ENCODE measurements at regions not wholly inside any gene's neighbourhood (a gene's known extent, or its start where the extent isn't known, plus 50 kb on each side); places are given as distances from the start of the nearest gene placed in this dataset.

DNA sequence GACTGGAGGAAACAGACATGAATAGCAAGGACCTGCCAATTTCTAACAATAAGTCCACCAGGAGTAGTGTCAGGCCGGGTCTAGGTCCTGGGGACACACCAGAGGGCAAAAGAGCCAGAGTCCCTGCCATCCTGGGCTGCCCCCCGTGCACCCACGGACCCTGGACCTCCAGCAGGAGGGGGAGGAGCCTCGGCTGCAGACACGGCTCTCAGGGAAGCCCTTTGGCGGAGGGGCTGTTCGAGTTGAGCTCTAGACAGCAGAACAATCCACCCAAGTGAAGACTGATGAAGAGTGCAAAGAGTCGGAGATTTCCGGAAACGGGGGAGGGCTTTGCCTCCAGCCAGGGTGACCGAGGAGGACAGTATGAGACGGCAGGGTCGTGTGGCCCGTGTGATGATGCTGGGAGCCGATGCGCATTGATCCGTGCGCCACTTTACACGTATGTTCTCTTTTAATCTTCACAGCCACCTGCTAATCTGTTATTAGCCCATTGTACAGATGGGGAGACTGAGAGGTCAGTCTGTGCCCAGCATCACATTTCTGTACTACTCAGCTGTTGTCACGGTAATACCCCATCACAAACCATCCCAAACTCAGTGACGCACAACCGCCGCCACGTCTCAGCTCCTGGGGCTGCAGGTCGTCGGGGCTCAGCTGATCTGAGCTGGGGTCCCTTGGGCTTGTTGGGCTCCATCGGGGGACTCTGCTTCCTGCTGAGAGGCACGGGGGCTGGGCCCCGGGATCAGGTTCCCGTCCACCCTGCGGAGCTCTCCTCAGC is 502.0 kb downstream of the PREX1 start:
- no peak overlapping the region for H3K4me3 ChIP-seq (ENCODE audit: low read depth, low read length)
- TF ChIP-seq, protein P1, sequence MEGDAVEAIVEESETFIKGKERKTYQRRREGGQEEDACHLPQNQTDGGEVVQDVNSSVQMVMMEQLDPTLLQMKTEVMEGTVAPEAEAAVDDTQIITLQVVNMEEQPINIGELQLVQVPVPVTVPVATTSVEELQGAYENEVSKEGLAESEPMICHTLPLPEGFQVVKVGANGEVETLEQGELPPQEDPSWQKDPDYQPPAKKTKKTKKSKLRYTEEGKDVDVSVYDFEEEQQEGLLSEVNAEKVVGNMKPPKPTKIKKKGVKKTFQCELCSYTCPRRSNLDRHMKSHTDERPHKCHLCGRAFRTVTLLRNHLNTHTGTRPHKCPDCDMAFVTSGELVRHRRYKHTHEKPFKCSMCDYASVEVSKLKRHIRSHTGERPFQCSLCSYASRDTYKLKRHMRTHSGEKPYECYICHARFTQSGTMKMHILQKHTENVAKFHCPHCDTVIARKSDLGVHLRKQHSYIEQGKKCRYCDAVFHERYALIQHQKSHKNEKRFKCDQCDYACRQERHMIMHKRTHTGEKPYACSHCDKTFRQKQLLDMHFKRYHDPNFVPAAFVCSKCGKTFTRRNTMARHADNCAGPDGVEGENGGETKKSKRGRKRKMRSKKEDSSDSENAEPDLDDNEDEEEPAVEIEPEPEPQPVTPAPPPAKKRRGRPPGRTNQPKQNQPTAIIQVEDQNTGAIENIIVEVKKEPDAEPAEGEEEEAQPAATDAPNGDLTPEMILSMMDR (IDR thresholded peaks at IDR 0.05; ENCODE audit: low read depth, low read length, missing control alignments) = no peak
- DNase-seq (ENCODE audit: low read depth) = no peak

DNA sequence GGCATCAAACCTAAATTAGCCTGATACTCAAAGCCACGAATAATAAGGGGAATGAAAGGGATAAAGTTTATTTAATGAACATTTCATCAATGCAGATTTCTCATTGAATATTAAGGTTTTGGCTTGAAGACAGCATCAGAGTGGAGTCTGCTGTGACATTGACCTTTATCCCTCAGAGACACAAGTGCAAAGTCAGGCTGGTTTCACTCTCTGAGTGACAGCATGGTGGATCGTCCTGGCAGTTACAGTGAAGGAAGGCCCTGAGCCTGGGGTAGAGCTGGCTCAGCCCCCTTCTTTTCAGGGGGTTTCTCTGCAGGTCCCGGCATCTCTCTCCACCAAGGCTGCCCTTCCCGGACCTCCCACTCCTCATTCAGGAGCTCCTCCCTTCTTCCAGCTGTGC is 503.1 kb downstream of the PREX1 start:
- TF ChIP-seq, protein P1 (IDR thresholded peaks at IDR 0.05; ENCODE audit: low read depth, low read length, missing control alignments) = no peak
- no peak overlapping the region for H3K4me3 ChIP-seq (ENCODE audit: low read depth, low read length)
- no peak for DNase-seq (ENCODE audit: low read depth)

DNA sequence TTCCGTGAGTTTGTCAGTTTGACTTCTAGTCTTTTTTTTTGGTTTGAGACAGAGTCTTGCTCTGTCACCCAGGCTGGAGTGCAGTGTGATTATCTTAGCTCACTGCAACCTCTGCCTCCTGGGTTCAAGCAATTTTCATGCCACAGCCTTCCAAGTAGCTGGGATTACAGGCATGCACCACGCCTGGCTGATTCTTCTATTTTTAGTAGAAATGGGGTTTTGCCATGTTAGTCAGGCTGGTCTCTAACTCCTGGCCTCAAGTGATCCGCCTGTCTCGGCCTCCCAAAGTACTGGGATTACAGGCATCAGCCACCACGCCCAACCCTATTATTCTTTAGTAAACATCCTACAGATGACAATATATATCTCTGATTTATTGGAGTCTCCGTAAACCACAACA is 506.5 kb downstream of the PREX1 start:
- no peak for DNase-seq (ENCODE audit: low read depth)
- TF ChIP-seq, protein P1 (IDR thresholded peaks at IDR 0.05; ENCODE audit: low read depth, low read length, missing control alignments) = no peak
- no peak overlapping the region for H3K4me3 ChIP-seq (ENCODE audit: low read depth, low read length)

DNA sequence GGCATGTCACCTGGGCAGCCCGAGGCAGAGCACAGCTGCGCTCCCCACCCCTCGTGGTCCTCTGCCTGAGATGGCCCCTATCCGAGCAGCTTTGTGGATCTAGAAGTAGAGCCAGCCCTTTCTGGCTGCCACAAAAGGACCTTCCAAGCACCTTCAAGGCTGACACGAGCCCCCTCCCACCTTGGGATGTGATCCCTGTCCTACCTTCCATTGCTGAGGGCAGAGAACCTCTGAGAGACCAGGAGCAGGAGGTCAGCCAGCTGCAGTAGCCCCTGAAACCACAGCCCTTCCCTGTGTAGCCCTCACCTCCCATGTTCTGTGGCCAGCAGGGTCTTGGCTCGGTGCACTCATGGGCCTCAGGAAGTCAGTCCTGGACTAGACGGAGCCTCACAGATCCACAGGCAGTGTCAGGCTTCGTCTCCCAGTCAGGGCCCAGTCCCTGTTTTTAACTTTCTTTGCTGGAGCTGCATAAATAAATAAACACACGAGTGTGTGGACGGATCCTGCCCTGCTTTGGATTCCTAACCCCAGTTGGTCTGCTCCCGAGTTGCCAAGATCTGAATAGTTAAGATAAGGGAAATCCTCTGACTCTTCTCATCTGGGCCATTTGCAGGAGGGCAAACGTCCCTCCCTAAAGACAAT is 507.7 kb downstream of the PREX1 start:
- TF ChIP-seq, protein P1 (IDR thresholded peaks at IDR 0.05; ENCODE audit: low read depth, low read length, missing control alignments) = no peak
- DNase-seq (ENCODE audit: low read depth) = no peak

DNA sequence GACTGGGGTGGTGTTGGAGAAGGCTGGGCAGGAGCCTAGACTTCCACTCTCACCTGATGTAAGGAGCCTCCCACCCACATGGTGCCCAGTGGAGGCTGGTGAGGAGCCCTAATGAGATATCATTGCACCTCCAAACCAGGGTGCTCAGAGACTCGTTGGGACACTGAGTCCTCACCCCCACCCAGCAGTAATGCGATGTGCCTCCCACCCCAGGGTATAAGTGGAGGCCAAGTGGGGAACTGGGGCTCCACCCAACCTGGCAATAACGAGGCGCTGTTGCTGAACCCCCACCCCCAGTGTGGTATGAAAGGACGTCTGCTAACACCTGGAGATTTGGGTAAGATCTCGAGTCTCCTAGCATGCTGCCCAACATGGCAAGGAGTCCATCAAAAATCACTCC is 510.2 kb downstream of the PREX1 start:
- DNase-seq (ENCODE audit: low read depth) = no peak
- TF ChIP-seq, protein P1 (IDR thresholded peaks at IDR 0.05; ENCODE audit: low read depth, low read length, missing control alignments) = no peak
- H3K4me3 ChIP-seq (ENCODE audit: low read depth, low read length) = no peak overlapping the region

More for the DNA sequence above, 507.7 kb downstream of the PREX1 start:
- no peak overlapping the region for H3K4me3 ChIP-seq (ENCODE audit: low read depth, low read length)

DNA sequence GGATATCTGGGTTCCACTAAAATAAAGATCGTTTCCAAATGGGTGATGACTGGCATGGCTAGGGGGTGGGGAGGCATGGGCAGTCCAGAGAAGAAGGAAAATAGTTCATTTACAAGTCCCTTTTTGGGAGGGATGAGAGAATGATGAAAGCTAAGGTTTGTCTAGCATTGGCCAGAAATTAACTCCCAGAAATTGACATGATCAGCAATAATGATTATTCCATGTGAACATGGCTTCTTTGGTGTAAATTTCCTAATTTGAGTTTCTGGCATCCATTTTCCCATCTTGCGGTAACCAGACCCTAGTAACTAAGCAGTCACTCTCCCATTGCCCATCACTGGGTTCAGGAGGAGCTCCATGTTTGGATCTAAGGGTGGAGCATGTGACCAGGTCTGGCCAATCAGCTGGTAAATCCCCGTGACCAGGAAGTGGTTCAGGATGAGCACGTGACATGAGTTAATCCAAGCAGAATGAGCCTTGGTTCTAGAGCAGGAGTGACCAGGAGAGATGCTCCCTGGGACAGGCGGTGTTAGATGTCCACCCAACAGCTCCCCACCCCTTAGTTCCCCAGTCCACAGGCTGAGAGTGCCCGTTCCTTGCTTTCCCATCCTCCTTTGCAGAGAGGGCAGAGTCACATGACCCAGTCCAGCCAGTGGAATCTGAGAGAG is 512.7 kb downstream of the PREX1 start:
- no peak overlapping the region for H3K4me3 ChIP-seq (ENCODE audit: low read depth, low read length)
- DNase-seq (ENCODE audit: low read depth) = no peak
- TF ChIP-seq, protein P1 (IDR thresholded peaks at IDR 0.05; ENCODE audit: low read depth, low read length, missing control alignments) = no peak

All from GM12864 (cell line).